Calu3 (cell line): ENCODE measurements at regions not wholly inside any gene's neighbourhood (a gene's known extent, or its start where the extent isn't known, plus 50 kb on each side); places are given as distances from the start of the nearest gene placed in this dataset.
"Not testable (repeated sequence)": the region's sequence is repeated elsewhere in the genome, so short reads cannot be mapped to it uniquely, and the experiment has no call there.

ENCODE experiments used
- BruUV-seq: library from RNA; stranded (reverse); fragments of 400-500 nt; replicated peaks from 2 replicates; lab custom pipeline; 2021; lab: Mats Ljungman, UMichigan
- CTCF ChIA-PET: fragments of 300-600 bp; sonication (Branson Sonifier 250); formaldehyde crosslinking; loops from one replicate; lab custom pipeline; 2022; ENCODE audit warnings: antibody characterized with exemption; lab: Charles Lee
- DNase-seq: peaks from one replicate; pipeline ENCODE4 v3.0.0; 2022
- H3K27ac Mint-ChIP-seq: one replicate; pipeline ENCODE4 v1.8.0; 2022; ENCODE audit warnings: mixed read lengths; ENCODE audit not compliant: unreplicated experiment
- H3K27me3 Mint-ChIP-seq: one replicate; pipeline ENCODE4 v1.8.0; 2022; ENCODE audit warnings: mixed read lengths; ENCODE audit not compliant: unreplicated experiment
- H3K36me3 Mint-ChIP-seq: one replicate; pipeline ENCODE4 v1.8.0; 2022; ENCODE audit warnings: mild to moderate bottlenecking, moderate library complexity, mixed read lengths; ENCODE audit not compliant: insufficient read depth, unreplicated experiment
- H3K4me1 Mint-ChIP-seq: one replicate; pipeline ENCODE4 v1.8.0; 2022; ENCODE audit warnings: mild to moderate bottlenecking, low read depth, mixed read lengths; ENCODE audit not compliant: unreplicated experiment
- H3K4me3 Mint-ChIP-seq: one replicate; pipeline ENCODE4 v1.8.0; 2022; ENCODE audit warnings: mild to moderate bottlenecking, low read depth, moderate library complexity, mixed read lengths; ENCODE audit not compliant: unreplicated experiment
- H3K9me3 Mint-ChIP-seq: one replicate; pipeline ENCODE4 v1.8.0; 2022; ENCODE audit warnings: low read depth, mixed read lengths; ENCODE audit not compliant: unreplicated experiment
- CTCF ChIP-seq: fragments of 200-600 bp; IDR thresholded peaks from one replicate; pipeline ENCODE4 v1.8.0; 2022; ENCODE audit warnings: antibody characterized with exemption; ENCODE audit not compliant: unreplicated experiment
- intact Hi-C: fragments of 100-400 bp; cut with micrococcal nuclease; formaldehyde crosslinking; loops from one replicate; pipeline ENCODE4 v1.10.0; 2022; ENCODE audit not compliant: unreplicated experiment

- no peak overlapping the region for H3K4me3 Mint-ChIP-seq
- H3K27ac Mint-ChIP-seq = no peak overlapping the region
- no peaks in the 10 kb centered on the region for H3K36me3 Mint-ChIP-seq
- peaks cover 6% of the 10 kb centered on the region for H3K9me3 Mint-ChIP-seq
- CTCF ChIA-PET = no interaction called here
- no peak for TF ChIP-seq CTCF
- no peak for DNase-seq
- no peaks in the 10 kb centered on the region for H3K4me1 Mint-ChIP-seq
- no peaks in the 10 kb centered on the region for H3K27me3 Mint-ChIP-seq
- no TSS peak for BruUV-seq
- intact Hi-C loops = no loop called here
These were observed 2236.0 kb upstream of the AGA start for GRCh38 chr4:179678093-179678814.

GRCh38 chr4:179683661-179684060 is 2241.4 kb upstream of the AGA start:
- DNase-seq, H3K4me3 Mint-ChIP-seq, H3K27ac Mint-ChIP-seq, H3K36me3 Mint-ChIP-seq, BruUV-seq, H3K4me1 Mint-ChIP-seq, intact Hi-C loops, H3K27me3 Mint-ChIP-seq, H3K9me3 Mint-ChIP-seq: not testable (repeated sequence)
- CTCF ChIA-PET = interaction anchor here (0.6 kb wide), 1 partner anchor 1803 kb away, joined by 3 read pairs; no protein-coding TSS in a partner anchor

- Mint-ChIP-seq H3K4me1 (no peaks in the 10 kb centered on the region), H3K27me3 (no peaks in the 10 kb centered on the region), H3K4me3 (no peak overlapping the region), H3K9me3 (no peaks in the 10 kb centered on the region), H3K27ac (no peak overlapping the region), H3K36me3 (no peaks in the 10 kb centered on the region)
- BruUV-seq = no TSS peak
- intact Hi-C loops = no loop called here
- TF ChIP-seq CTCF = no peak
- CTCF ChIA-PET = no interaction called here
- DNase-seq = no peak
These were observed 2250.0 kb upstream of the AGA start for GRCh38 chr4:179692222-179692621.

GRCh38 chr4:179695175-179695574 is 2252.9 kb upstream of the AGA start:
- Mint-ChIP-seq H3K9me3 (no peaks in the 10 kb centered on the region), H3K4me1 (no peaks in the 10 kb centered on the region), H3K27me3 (no peaks in the 10 kb centered on the region), H3K36me3 (no peaks in the 10 kb centered on the region), H3K27ac (no peak overlapping the region), H3K4me3 (no peak overlapping the region)
- no peak for TF ChIP-seq CTCF
- CTCF ChIA-PET = no interaction called here
- intact Hi-C loops = no loop called here
- BruUV-seq = no TSS peak
- no peak for DNase-seq

- H3K4me3 Mint-ChIP-seq = no peak overlapping the region
- H3K4me1 Mint-ChIP-seq = no peaks in the 10 kb centered on the region
- BruUV-seq = no TSS peak
- intact Hi-C loops = no loop called here
- CTCF ChIA-PET = no interaction called here
- H3K27ac Mint-ChIP-seq = no peak overlapping the region
- H3K36me3 Mint-ChIP-seq = no peaks in the 10 kb centered on the region
- TF ChIP-seq CTCF = no peak
- no peak for DNase-seq
- no peaks in the 10 kb centered on the region for H3K27me3 Mint-ChIP-seq
- no peaks in the 10 kb centered on the region for H3K9me3 Mint-ChIP-seq
These were observed 2256.1 kb upstream of the AGA start for GRCh38 chr4:179698321-179698720.
